Left ventricle myocardium superior (tissue), 1 donor: ENCODE measurements at regions not wholly inside any gene's neighbourhood (a gene's known extent, or its start where the extent isn't known, plus 50 kb on each side); places are given as distances from the start of the nearest gene placed in this dataset.

Experiments used
- ATAC-seq: fragments of 200-7000 bp; cut with Tn5 transposase; one replicate; pipeline ENCODE4 v1.9.1; 2020; ENCODE audit warnings: mild to moderate bottlenecking, moderate library complexity
- DNase-seq: peaks from one replicate; pipeline ENCODE4 v3.0.0-alpha.2; 2020
- intact Hi-C: fragments of 100-400 bp; cut with micrococcal nuclease; formaldehyde crosslinking; loops from one replicate; pipeline ENCODE4 v1.11.0; 2022
- donor health status: DM: no; HTN: yes; CAD: no; lungs with severe emphysema.

DNA sequence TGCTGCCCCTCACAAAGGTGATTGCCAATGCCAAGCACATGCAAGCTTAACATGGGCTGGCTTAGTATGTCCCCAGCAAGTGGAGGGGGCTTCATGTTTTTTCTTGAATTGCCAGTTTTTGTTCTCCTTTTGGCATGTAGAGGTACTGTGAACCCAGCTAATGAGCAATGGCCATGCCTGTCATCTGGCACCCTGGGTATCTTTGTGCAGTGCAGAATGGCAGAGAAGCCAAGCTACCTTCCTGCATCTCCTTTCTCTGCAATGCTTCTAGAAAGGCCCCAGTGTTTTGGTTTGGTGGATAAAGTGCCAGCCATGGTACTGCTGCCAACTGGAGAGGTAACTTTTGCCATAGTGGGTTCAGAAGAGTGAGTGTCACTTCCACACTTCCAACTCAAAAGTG, 576.9 kb downstream of the CMPK2 start:
- DNase-seq (no peak), ATAC-seq (no peak)
- intact Hi-C loops = no loop called here

DNA sequence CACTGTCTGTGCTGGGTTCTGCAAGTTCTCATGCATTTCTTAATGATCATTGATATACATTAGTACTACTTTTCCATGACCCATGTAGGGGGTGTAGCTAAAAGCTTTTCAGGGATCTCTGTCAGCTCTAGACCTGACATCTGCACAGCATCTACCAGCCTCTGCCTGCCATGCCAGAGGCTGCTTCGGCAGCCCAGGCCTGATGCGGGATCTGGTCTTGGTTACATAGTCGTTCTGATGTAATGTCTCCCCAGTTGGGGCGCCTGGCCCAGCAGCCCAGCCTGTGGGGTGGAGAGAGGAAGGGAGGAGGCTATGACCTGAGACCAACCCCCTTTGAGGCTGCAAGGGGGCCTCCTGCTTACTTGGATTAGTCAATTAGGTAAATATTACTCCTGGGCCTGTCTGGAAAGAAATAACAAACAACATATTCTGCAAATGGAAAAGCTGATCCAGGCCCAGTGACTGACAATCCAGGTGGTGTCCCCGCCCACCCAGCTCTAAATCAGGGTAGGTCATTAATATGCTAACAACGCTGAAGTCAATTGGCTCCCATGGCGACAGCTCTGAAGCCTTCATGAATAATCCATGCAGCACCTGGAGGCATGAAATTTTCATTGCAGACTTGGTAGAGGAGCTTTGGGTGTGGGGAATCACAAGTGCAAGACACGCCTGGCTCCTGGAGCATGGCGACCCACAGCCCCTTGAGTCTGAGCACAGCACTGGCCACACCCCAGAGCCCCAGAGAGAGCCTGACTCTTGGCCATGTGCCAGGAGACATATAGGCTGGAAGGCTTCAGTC, 575.3 kb downstream of the CMPK2 start:
- ATAC-seq (no peak), DNase-seq (no peak)
- intact Hi-C loops = no loop called here

DNA sequence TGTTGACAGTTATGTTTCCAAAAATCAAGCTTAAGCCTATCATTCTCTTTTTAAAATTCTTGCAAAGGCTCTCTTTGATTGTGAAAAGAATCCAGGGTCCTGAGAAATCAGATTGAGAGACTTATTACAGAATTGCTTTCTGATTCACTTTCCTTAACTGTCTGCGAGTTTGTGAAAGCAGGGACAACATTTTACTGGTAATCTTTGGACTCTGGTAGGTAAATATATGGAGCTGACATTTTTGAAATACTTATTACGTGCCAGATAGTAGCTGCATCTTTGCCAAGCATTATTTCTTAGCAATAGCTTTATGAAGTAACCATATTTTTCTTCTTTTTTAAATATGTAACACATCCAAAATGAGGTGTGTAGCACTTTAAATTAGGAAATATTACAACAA, 570.9 kb downstream of the CMPK2 start:
- intact Hi-C loops = no loop called here
- DNase-seq (no peak), ATAC-seq (no peak)

DNA sequence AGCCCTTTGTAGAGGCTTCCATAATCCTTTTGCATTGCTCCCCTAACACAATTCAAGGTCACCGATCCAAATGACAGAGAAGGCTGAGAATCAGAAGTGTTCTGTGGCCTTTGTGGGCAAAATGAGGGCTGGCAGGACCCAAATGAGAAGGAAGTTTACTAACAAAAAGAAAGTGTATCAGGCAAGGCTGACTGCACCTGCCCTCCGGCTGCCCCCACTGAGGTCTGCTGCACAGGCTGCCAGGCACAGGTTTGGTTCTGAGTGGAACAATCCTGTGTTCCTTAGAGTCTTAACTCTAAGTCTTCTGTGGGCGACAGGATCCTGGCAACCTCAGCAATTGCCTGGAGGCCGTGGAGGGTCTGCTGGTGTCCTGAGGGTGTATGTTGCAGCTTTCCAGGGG, 568.5 kb downstream of the CMPK2 start:
- no peak for DNase-seq
- intact Hi-C loops = no loop called here
- ATAC-seq = no peak

DNA sequence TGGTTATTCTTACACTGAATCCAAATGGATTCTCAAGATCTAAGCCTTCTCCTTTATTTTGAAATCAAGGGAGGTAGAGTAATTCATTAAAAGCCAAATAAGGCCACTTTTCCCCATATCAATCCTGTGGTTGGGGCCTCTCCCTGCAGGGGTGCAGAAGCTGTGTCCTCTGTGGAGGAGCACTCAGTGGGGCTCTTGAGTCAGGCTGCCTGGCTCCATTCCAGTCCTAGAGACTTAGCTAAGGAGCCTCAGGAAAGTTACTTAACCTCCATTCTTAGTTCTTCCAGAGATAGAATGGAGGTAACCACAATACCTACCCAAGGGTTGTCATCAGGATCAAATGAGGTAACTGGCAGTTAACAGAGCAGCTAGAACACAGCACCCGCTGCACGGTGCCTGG, 564.3 kb downstream of the CMPK2 start:
- no peak for DNase-seq
- ATAC-seq = no peak
- intact Hi-C loops = no loop called here

DNA sequence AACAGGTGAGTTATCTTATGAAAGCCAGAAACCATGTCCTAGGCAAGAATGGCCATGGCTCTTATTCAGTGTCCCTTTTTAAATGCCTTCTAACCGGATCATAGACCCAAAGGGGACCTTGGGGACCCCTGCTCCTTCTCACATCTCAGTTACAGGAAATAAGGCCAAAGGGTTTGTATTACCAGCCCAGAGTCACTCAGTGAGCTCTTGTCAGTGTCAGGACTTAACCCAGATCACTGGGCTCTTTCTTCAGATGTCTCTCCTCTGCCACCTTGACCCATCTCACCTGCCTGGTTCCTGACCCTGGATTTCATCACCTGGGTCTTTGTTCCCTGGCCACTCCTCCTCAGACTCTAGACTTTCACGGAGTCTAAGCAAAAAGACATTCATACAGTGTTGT, 556.7 kb downstream of the CMPK2 start:
- ATAC-seq (no peak), DNase-seq (no peak)
- intact Hi-C loops = no loop called here

DNA sequence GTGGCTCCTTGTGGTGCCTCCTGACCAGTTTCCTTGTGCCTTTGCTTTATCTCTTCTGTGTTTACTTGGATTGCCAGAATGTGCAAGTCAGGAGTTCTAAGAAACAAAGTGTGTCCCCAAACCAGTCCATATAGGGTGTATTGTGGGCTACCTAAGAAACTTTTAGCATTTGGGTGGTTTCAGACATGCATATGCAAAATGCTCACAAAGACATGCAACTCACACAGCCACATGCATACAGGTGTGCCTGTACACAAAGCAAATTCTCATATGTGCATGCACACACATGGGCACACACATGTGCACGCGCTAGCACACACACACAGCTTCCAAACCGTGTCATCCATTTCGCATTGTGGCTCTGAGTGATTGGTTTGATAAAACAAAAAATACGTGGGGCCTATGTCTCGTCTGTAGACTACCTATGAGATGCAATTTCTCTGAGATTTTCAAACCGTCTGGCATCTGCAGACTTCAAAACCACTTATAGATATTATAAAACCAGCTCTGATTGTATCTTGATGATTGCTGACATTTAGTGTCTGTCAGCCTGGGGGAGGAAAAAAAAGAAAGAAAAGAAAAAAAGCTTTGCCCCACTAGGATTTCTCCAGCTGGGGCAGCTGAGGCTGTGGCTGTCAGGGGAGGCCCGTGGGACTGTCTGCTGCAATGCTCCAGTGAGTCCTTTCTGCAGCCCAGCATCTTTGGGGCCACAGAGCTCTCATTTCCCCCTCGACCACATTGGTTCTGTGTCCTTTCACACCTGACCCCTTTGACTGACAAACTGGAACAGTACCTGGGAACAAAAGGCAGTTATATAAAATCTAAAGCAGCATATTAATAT, 556.1 kb downstream of the CMPK2 start:
- intact Hi-C loops = no loop called here
- no peak for ATAC-seq
- DNase-seq = no peak

DNA sequence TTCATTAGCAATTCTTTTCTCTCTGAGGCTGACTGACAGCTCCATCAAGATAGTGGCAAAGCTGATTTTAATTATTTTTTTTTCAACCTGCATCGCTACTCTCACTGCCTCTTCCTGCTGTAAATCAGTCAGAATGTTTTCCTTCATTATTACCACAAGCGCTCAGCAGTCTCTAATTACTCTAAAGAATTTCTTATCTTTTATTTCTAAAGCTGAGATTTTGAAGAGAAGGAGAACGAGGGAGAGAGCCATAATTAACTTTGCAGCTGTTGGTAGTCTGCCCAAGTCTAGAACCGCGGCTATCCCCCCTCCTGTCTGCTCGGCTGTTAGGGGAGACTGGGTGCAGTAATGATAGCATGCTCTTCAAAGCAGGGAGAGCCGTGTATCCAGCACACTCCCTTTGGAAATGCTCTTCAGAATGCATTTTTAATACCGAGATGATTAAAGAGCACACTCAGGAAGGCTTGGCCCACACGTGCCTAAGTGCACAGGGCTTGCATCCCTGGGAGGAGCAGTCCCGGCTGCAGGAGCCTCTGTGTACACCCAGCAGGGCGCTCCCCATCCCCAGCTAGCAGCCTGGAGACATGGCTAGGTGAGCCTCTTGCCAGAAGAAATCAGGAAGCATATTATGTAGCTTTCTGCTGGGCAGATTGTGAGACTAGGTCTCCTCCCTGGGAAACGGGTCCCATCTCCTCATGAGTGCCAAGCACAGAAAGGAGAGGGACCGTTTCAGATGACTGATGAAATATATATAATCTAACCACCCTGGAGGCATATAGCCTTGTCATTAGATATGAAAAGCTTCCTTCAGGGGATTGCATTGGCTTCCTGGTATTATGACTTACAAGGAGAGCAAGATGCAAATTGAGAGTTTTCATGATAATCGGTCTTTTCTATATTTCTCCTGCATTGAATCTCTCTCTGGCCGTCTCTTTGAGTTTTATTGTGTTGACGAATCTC, 555.2 kb downstream of the CMPK2 start:
- intact Hi-C loops = no loop called here
- DNase-seq = no peak
- no peak for ATAC-seq

DNA sequence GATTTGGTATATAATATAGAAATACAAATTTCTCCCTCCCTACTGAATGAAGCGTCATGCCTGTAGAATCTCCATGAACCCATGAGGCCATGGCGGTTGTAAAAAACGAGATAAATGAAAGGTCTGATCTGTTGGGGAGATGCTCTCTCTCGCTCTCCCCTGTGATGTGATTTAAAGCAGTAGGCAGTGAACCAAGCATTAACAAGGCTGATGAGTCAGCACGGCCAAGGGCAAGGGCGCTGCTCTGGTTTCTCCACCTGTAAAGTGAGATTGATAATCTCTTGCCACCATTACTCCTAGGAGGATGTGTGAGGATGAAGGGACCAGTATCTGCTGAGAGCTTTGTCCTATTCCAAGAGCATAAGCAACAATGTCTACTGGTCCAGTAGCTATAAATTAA, 553.3 kb downstream of the CMPK2 start:
- intact Hi-C loops = no loop called here
- ATAC-seq (no peak), DNase-seq (no peak)

DNA sequence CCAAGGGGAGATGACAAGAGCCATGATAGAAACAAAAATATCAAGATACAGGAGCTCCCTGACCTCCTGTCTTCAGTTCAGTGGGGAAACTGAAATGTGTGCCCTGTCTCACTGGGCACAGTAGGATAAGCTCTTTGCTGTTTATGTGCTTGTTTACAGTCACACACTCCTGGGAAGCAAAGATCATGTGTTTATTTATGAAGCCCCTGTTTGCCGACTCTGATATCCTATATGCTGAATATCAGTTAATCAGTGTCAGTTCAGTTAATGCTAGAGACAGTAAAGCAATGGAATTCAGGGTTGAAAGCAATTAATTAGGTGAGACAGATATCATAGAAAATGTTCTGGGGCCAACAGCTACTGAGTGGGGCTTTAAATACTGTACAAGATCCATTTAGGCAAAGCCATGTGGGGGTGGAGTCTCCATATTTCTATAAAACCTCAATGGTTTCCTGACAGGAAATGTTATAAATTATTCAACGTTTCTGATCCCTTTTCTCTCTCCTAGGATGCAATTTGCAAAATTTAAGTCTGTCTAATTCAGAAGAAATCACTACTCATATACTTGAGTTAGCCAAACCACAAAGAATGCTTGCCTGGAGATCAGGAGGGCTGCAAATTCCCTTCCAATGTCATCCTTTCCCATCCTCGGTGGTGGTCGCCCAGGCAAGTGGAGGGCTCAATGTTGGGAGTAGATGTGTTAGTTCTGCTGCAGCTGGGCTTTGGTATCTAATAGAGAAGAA, 551.3 kb downstream of the CMPK2 start:
- intact Hi-C loops = no loop called here
- ATAC-seq (no peak), DNase-seq (no peak)

DNA sequence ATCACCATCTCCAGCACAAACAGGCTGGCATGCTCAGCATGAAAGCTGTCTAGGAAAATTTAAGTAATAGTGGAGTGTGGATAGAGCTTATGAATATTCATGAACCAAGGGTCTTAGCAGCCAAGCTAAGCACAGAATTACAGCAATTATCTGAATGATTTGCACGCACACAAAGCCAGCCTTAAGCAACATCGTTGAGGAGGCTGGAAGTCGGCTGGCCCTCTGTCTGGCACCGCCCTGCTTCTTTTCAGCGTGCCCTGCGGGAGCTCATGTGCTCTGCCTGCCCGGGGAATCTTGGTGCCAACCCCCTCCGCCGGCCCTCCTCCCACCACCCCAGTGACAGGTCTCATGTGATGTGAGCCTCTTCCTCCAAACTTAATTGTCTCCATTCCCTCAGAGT, 540.1 kb downstream of the CMPK2 start:
- DNase-seq (no peak), ATAC-seq (no peak)
- intact Hi-C loops = no loop called here

DNA sequence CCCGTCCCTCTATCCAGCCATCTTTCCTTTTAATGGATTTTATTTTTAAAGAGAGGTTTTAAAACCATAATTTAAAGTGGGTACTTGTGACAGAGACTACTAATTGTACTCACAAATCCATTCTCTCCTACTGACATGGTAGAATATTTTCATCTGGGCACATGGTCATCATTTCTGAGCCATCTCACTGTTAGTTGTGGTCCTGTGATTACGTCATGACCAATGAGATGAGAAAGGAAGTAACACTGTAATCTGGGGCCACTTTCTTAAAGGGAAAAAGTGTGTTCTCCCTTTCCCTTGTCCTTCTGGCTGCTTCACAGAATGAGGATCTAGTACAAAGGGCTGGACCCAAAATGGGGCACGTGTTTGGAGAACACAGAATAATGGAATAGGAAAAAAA, 538.7 kb downstream of the CMPK2 start:
- no peak for ATAC-seq
- intact Hi-C loops = no loop called here

DNA sequence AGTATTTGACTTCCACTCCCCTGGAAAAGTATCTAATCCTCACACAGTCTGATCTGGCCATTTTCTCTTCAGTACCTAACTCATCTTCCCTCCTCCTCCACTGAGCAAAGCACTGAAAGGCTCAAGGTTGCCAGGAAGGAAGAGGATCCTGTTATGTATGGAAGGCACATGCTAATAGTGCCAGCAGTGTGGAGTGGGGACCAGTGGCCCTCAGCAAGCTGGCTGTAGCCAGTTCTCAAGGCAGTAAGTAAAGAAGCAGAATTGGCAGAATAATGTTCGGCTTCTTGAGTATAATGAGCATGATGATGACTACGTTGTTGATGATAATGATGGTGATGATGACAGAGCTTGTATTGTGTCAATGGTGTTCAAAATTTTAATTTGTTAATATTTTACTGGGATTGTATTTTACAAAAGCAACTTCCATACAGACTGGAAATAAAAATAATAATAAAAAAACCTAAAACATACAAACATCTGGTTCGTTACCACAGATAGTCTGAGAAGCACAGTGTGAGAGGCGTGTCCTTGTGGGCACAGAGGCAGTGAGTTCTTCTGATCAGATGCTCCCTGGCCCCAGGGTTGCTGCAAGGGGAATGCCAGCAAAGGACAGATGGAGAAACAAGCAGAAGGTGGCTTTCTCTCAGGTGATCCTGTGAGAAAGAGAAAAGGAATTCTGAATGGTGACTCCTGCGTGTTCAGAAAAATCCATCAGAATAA, 528.8 kb downstream of the CMPK2 start:
- ATAC-seq = no peak
- intact Hi-C loops = no loop called here
- DNase-seq = no peak

More for the DNA sequence above, 538.7 kb downstream of the CMPK2 start:
- DNase-seq = no peak

DNA sequence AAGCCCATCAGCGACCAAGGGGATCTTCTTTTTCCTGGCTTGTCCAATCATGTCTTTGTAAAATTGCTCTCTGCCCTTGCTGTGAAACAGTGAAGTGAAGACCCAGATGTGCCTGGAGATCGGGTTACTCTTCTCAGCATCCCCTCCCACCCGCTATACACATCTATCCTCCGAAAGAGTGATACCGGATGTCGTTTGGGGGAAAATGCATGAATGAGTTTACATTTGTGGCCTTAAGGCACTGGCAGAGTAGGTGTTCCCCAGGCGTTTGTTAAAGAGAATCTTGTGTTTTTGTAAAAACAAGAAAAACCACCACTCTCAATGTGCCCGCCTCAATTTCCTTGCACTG, 528.3 kb downstream of the CMPK2 start:
- intact Hi-C loops = no loop called here
- no peak for DNase-seq
- ATAC-seq = no peak

DNA sequence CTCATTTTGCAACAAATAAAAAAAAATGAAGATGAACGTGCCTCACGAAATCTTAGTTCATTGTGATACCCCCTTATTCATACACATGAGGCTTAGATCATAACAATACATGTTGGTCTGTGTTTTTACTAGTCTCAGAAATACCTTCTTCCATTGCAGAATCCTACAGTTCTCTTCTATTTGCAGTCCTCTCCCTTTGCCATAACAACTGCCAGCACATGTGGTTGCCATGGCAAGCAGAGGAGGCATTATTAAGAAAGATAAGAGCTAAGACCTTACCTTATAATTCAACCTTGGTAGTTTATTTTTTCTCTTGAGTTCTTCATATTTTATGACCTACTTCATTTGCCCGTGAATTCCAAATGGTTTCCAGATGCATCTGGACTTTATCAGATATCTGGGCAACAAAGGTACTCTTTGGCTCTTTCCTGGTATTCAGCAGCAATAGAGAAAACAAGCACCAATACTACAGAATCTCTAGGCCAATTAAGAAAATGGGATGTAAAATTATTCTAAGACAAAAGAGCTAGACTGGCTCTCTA, 524.0 kb downstream of the CMPK2 start:
- DNase-seq (no peak), ATAC-seq (no peak)
- intact Hi-C loops = no loop called here

DNA sequence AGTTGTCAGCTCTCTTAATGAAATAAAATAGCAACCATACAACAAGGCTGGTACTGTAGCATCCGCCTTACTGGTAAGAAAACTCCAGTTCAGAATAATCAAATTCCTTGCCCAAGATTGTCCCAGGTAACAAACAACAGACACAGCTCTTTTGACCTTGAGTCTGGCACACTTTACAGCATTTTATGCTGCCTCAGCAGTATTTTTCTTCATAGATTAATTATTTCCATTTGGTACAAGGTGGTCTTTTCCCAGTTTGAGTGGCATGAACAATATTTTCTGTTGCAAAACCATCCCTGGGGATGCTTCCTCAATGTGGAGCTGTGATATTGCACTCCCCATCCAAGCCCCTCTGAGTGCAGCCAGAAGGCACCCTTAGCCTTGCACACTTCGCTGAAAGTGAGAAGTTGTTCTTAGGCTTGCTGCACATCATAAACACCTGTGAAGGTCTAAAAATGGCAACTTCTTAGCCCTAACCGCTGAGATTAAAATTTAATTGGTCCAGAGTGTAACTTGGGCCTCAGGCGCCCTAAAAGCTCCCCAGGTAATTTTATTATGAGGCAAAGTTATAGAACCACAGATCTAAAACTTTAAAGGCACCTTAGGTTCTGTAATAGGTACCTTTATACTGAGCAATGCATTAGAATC, 523.3 kb downstream of the CMPK2 start:
- ATAC-seq (no peak), DNase-seq (no peak)
- intact Hi-C loops = no loop called here

DNA sequence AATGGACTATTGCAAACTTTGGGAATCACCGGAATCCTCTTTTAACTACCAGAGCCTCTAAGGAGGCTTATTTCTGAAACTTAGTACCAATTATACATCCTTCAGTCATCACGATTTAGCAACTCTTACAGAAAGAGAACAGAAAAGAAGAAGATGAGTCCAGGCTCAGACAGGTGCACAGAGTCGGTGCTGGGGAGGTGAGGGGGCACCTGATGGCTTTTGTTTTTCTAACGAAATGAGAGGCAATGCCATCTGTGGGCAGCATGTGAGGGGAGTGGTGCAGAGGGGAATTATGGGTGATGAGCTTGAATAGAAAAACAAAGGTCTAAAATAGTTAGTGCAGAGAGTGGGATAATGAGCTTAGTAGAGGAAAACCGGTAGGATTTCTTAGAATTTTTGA, 522.6 kb downstream of the CMPK2 start:
- intact Hi-C loops = no loop called here
- DNase-seq (no peak), ATAC-seq (no peak)

DNA sequence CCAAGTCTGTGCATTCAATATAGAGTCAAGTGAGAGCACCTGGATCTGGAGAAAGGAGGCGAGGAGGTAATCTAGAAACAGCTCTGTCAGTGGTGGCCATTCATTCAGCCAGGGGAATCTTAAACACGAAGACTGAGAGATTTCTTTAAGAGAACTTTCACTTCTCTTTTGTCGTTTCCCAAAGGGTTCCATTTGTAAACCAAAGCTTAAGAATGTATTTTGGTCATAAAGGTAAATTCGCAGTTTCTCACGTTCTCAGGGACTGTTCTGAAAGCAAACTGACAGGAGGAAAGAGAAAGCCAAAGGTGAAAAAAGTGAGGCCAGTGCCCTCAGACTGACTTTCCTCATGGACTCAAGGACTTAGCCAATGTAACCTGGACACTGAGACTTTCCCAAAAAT, 513.5 kb downstream of the CMPK2 start:
- ATAC-seq (no peak), DNase-seq (no peak)
- intact Hi-C loops = loop anchor here (5.0 kb wide), 1 partner anchor 420 kb away; no protein-coding TSS in a partner anchor
